Calu3 (cell line): ENCODE measurements at regions not wholly inside any gene's neighbourhood (a gene's known extent, or its start where the extent isn't known, plus 50 kb on each side); places are given as distances from the start of the nearest gene placed in this dataset.

Experiments
- BruUV-seq: library from RNA; stranded (reverse); fragments of 400-500 nt; replicated peaks from 2 replicates; lab custom pipeline; 2021; lab: Mats Ljungman, UMichigan
- CTCF ChIA-PET: fragments of 300-600 bp; sonication (Branson Sonifier 250); formaldehyde crosslinking; loops from one replicate; lab custom pipeline; 2022; ENCODE audit warnings: antibody characterized with exemption; lab: Charles Lee
- DNase-seq: peaks from one replicate; pipeline ENCODE4 v3.0.0; 2022
- H3K27ac Mint-ChIP-seq: one replicate; pipeline ENCODE4 v1.8.0; 2022; ENCODE audit warnings: mixed read lengths; ENCODE audit not compliant: unreplicated experiment
- H3K27me3 Mint-ChIP-seq: one replicate; pipeline ENCODE4 v1.8.0; 2022; ENCODE audit warnings: mixed read lengths; ENCODE audit not compliant: unreplicated experiment
- H3K36me3 Mint-ChIP-seq: one replicate; pipeline ENCODE4 v1.8.0; 2022; ENCODE audit warnings: mild to moderate bottlenecking, moderate library complexity, mixed read lengths; ENCODE audit not compliant: insufficient read depth, unreplicated experiment
- H3K4me1 Mint-ChIP-seq: one replicate; pipeline ENCODE4 v1.8.0; 2022; ENCODE audit warnings: mild to moderate bottlenecking, low read depth, mixed read lengths; ENCODE audit not compliant: unreplicated experiment
- H3K4me3 Mint-ChIP-seq: one replicate; pipeline ENCODE4 v1.8.0; 2022; ENCODE audit warnings: mild to moderate bottlenecking, low read depth, moderate library complexity, mixed read lengths; ENCODE audit not compliant: unreplicated experiment
- H3K9me3 Mint-ChIP-seq: one replicate; pipeline ENCODE4 v1.8.0; 2022; ENCODE audit warnings: low read depth, mixed read lengths; ENCODE audit not compliant: unreplicated experiment
- CTCF ChIP-seq: fragments of 200-600 bp; IDR thresholded peaks from one replicate; pipeline ENCODE4 v1.8.0; 2022; ENCODE audit warnings: antibody characterized with exemption; ENCODE audit not compliant: unreplicated experiment
- intact Hi-C: fragments of 100-400 bp; cut with micrococcal nuclease; formaldehyde crosslinking; loops from one replicate; pipeline ENCODE4 v1.10.0; 2022; ENCODE audit not compliant: unreplicated experiment

GRCh38 chr16:64638766-64639165, 483.1 kb downstream of the CDH11 start:
- DNase-seq: no peak
- BruUV-seq: no TSS peak
- no peaks in the 10 kb centered on the region for H3K4me1 Mint-ChIP-seq
- intact Hi-C loops: no loop called here
- H3K27ac Mint-ChIP-seq: no peak overlapping the region
- no peaks in the 10 kb centered on the region for H3K36me3 Mint-ChIP-seq
- no peak overlapping the region for H3K4me3 Mint-ChIP-seq
- H3K27me3 Mint-ChIP-seq: no peaks in the 10 kb centered on the region
- H3K9me3 Mint-ChIP-seq: peaks cover 3% of the 10 kb centered on the region
- CTCF ChIA-PET: no interaction called here
- TF ChIP-seq CTCF: no peak

- Mint-ChIP-seq H3K4me1 (no peaks in the 10 kb centered on the region), H3K4me3 (no peak overlapping the region), H3K27me3 (no peaks in the 10 kb centered on the region), H3K9me3 (peaks cover 6% of the 10 kb centered on the region), H3K27ac (no peak overlapping the region), H3K36me3 (no peaks in the 10 kb centered on the region)
- no TSS peak for BruUV-seq
- intact Hi-C loops: no loop called here
- TF ChIP-seq CTCF: no peak
- CTCF ChIA-PET: no interaction called here
- no peak for DNase-seq
Measured at GRCh38 chr16:64629622-64630021, 492.2 kb downstream of the CDH11 start.

- Mint-ChIP-seq H3K27me3 (no peaks in the 10 kb centered on the region), H3K27ac (no peak overlapping the region), H3K4me3 (no peak overlapping the region), H3K4me1 (no peaks in the 10 kb centered on the region), H3K36me3 (no peaks in the 10 kb centered on the region), H3K9me3 (peaks cover 2% of the 10 kb centered on the region)
- BruUV-seq: no TSS peak
- intact Hi-C loops: no loop called here
- no peak for TF ChIP-seq CTCF
- CTCF ChIA-PET: no interaction called here
- DNase-seq: no peak
Measured at GRCh38 chr16:64627781-64628180, 494.1 kb downstream of the CDH11 start.

GRCh38 chr16:64627288-64627687, 494.6 kb downstream of the CDH11 start:
- Mint-ChIP-seq H3K4me3 (no peak overlapping the region), H3K36me3 (no peaks in the 10 kb centered on the region), H3K9me3 (peaks cover 5% of the 10 kb centered on the region), H3K27ac (no peak overlapping the region), H3K27me3 (no peaks in the 10 kb centered on the region), H3K4me1 (no peaks in the 10 kb centered on the region)
- no TSS peak for BruUV-seq
- CTCF ChIA-PET: no interaction called here
- no peak for TF ChIP-seq CTCF
- no peak for DNase-seq
- intact Hi-C loops: no loop called here
